PFSK-1 (cell line): ENCODE measurements at regions not wholly inside any gene's neighbourhood (a gene's known extent, or its start where the extent isn't known, plus 50 kb on each side); places are given as distances from the start of the nearest gene placed in this dataset.

Experiments used
- FOXP2 ChIP-seq: optimal IDR thresholded peaks from 2 replicates; pipeline ENCODE3; 2011; ENCODE audit warnings: borderline replicate concordance, control low read depth, inconsistent platforms; ENCODE audit not compliant: insufficient read depth; ENCODE audit errors: extremely low read length, extremely low read depth
- POLR2AphosphoS5 ChIP-seq: IDR thresholded peaks from 2 replicates; pipeline ENCODE4 v1.6.1; 2012; ENCODE audit warnings: low read depth, mild to moderate bottlenecking, control low read depth, low read length, moderate library complexity
- REST ChIP-seq, 2 experiments: IDR thresholded peaks; 2 replicates each; pipeline versions ENCODE4 v1.6.1 to v1.8.0; 2011 to 2012; ENCODE audit warnings: low read depth in 2 of 2, low read length in 2 of 2, control low read depth in 1 of 2, inconsistent platforms in 1 of 2, mild to moderate bottlenecking in 1 of 2, moderate library complexity in 1 of 2; ENCODE audit not compliant: insufficient read depth in 1 of 2
- SIN3A ChIP-seq: IDR thresholded peaks from 2 replicates; pipeline ENCODE4 v1.6.1; 2012; ENCODE audit warnings: mild to moderate bottlenecking, low read length, moderate library complexity, borderline replicate concordance; ENCODE audit not compliant: insufficient read depth
- TAF1 ChIP-seq: IDR thresholded peaks from 2 replicates; pipeline ENCODE4 v1.6.1; 2012; ENCODE audit warnings: low read length, control low read depth, borderline replicate concordance; ENCODE audit not compliant: insufficient read depth

GRCh38 chr21:27251752-27252151 lies 284.9 kb upstream of the ADAMTS5 start:
- TF ChIP-seq SIN3A = no peak
- TF ChIP-seq POLR2AphosphoS5 = no peak
- TF ChIP-seq REST (IDR thresholded peaks at IDR 0.05; ENCODE audit: insufficient read depth in 1 of 2, low read depth in 2 of 2, low read length in 2 of 2) = no peak
- no peak for TF ChIP-seq FOXP2
- no peak for TF ChIP-seq TAF1
